Mesenchymal stem cell (in vitro differentiated cells and primary cell): ENCODE measurements at regions not wholly inside any gene's neighbourhood (a gene's known extent, or its start where the extent isn't known, plus 50 kb on each side); places are given as distances from the start of the nearest gene placed in this dataset.

ENCODE experiments used
- DNase-seq: peaks from one replicate; pipeline ENCODE4 v3.0.0-alpha.2; 2013
- H2AFZ ChIP-seq: one replicate; pipeline ENCODE4 v1.6.1; 2013; ENCODE audit warnings: low read depth, mild to moderate bottlenecking, control low read depth, inconsistent platforms, low read length, moderate library complexity
- H2AK5ac ChIP-seq: 2 replicates; pipeline ENCODE4 v1.6.1; 2013; ENCODE audit warnings: low read length, moderate library complexity, mild to moderate bottlenecking, inconsistent platforms; ENCODE audit not compliant: severe bottlenecking
- H2BK120ac ChIP-seq: one replicate; pipeline ENCODE4 v1.6.1; 2013; ENCODE audit warnings: low read depth, mild to moderate bottlenecking, inconsistent platforms, low read length, moderate library complexity
- H2BK12ac ChIP-seq, 2 experiments: one replicate each; pipeline ENCODE4 v1.6.1; 2013; ENCODE audit warnings: inconsistent platforms in 2 of 2, low read length in 2 of 2, mild to moderate bottlenecking in 2 of 2, moderate library complexity in 2 of 2, control low read depth in 1 of 2
- H2BK15ac ChIP-seq: one replicate; pipeline ENCODE4 v1.6.1; 2013; ENCODE audit warnings: mild to moderate bottlenecking, low read depth, inconsistent platforms; ENCODE audit not compliant: poor library complexity, severe bottlenecking
- H2BK5ac ChIP-seq: 2 replicates; pipeline ENCODE4 v1.6.1; 2013; ENCODE audit warnings: low read depth, mild to moderate bottlenecking, low read length, control low read depth, inconsistent platforms; ENCODE audit not compliant: poor library complexity, severe bottlenecking
- H3K14ac ChIP-seq, 2 experiments: one replicate each; pipeline ENCODE4 v1.6.1; 2013; ENCODE audit warnings: inconsistent platforms in 2 of 2, low read length in 2 of 2, control low read depth in 1 of 2, mild to moderate bottlenecking in 1 of 2, moderate library complexity in 1 of 2
- H3K18ac ChIP-seq, 2 experiments: one replicate each; pipeline ENCODE4 v1.6.1; 2013; ENCODE audit warnings: inconsistent platforms in 2 of 2, low read length in 2 of 2, control low read depth in 1 of 2, low read depth in 1 of 2, mild to moderate bottlenecking in 1 of 2
- H3K23ac ChIP-seq, 2 experiments: one replicate each; pipeline ENCODE4 v1.6.1; 2013; ENCODE audit warnings: inconsistent platforms in 2 of 2, low read length in 2 of 2, mild to moderate bottlenecking in 2 of 2, moderate library complexity in 2 of 2, control low read depth in 1 of 2
- H3K27ac ChIP-seq: 2 replicates; pipeline ENCODE4 v1.5.1; 2013; ENCODE audit warnings: mild to moderate bottlenecking, moderate library complexity, low read length, control low read depth, inconsistent platforms; ENCODE audit not compliant: poor library complexity, severe bottlenecking
- H3K27me3 ChIP-seq, 2 experiments: 2 replicates each; pipeline versions ENCODE4 v1.6.1 to v1.7.0; 2013; ENCODE audit warnings: low read length in 2 of 2, mild to moderate bottlenecking in 2 of 2, moderate library complexity in 2 of 2, control low read depth in 1 of 2, inconsistent platforms in 1 of 2; ENCODE audit not compliant: control insufficient read depth in 1 of 2, insufficient read depth in 1 of 2
- H3K36me3 ChIP-seq, 2 experiments: 2 replicates each; pipeline versions ENCODE4 v1.6.1 to v1.7.0; 2013; ENCODE audit warnings: low read length in 2 of 2, control low read depth in 1 of 2, inconsistent platforms in 1 of 2, low read depth in 1 of 2, mild to moderate bottlenecking in 1 of 2; ENCODE audit not compliant: insufficient read depth in 2 of 2, control insufficient read depth in 1 of 2
- H3K4ac ChIP-seq, 2 experiments: one replicate each; pipeline ENCODE4 v1.6.1; 2013; ENCODE audit warnings: inconsistent platforms in 2 of 2, low read length in 2 of 2, mild to moderate bottlenecking in 2 of 2, moderate library complexity in 2 of 2, control low read depth in 1 of 2, low read depth in 1 of 2
- H3K4me1 ChIP-seq: 2 replicates; pipeline ENCODE4 v1.6.1; 2013; ENCODE audit warnings: low read depth, low read length, control low read depth; ENCODE audit not compliant: control insufficient read depth, insufficient read depth
- H3K4me2 ChIP-seq: 2 replicates; pipeline ENCODE4 v1.6.1; 2013; ENCODE audit warnings: low read length, mild to moderate bottlenecking, inconsistent platforms; ENCODE audit not compliant: poor library complexity, severe bottlenecking
- H3K4me3 ChIP-seq, 2 experiments: 2 replicates each; pipeline versions ENCODE4 v1.5.1 to v1.7.0; 2013; ENCODE audit warnings: low read length in 2 of 2, mild to moderate bottlenecking in 2 of 2, control low read depth in 1 of 2, low read depth in 1 of 2; ENCODE audit not compliant: insufficient read depth in 1 of 2
- H3K79me1 ChIP-seq: replicated peaks from 2 replicates; pipeline ENCODE4 v1.6.1; 2013; ENCODE audit warnings: mild to moderate bottlenecking, control low read depth, low read length, inconsistent platforms; ENCODE audit not compliant: poor library complexity, severe bottlenecking
- H3K9ac ChIP-seq: 2 replicates; pipeline ENCODE4 v1.7.0; 2013; ENCODE audit warnings: mild to moderate bottlenecking, low read length, moderate library complexity
- H3K9me3 ChIP-seq: 2 replicates; pipeline ENCODE4 v1.7.0; 2013; ENCODE audit warnings: mild to moderate bottlenecking, low read length; ENCODE audit not compliant: control insufficient read depth
- H4K8ac ChIP-seq: one replicate; pipeline ENCODE4 v1.6.1; 2013; ENCODE audit warnings: inconsistent platforms, mild to moderate bottlenecking, low read length, moderate library complexity
- H4K91ac ChIP-seq: one replicate; pipeline ENCODE4 v1.6.1; 2013; ENCODE audit warnings: mild to moderate bottlenecking, low read length, inconsistent platforms
- WGBS: methylation state at CpG from one replicate; pipeline ENCODE4 v1.1.7; 2013; ENCODE audit warnings: mixed read lengths; 5-methylcytosine and 5-hydroxymethylcytosine counted together

DNA sequence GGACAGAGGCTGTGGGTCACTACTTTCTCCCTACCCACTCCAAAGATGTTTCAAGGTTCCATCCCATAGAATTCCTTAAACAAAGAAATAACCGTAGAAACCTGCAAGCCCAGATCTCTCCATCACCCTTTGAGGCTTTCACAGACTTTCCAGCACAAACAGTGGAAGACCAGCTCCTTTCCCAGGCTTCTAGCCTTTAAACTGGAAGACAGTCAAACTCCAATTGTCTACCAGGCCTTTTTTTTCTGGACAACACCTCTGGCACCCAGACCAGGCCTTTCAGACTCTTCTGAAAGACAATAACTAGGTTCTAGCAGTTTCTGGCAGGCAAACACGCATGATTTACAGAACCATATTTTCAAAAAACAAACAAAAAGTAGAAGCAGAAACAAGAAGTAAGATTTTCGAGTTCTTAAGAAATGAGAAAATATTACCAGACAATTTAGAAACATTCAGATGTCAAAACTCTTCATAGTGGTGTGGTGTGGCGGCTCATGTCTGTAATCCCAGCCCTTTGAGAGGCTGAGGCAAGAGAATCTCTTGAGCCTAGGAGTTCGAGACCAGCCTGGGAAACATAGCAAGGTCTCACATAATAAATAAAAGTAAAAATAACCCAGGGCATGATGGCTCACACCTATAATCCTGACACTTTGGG is 73.0 kb upstream of the EPCAM start:
- Histone ChIP-seq H3K4me2 (no peak overlapping the region), H2AK5ac (no peak overlapping the region), H3K9me3 (no peaks in the 10 kb centered on the region), H3K27ac (peak overlapping the region; percentile 76), H3K14ac (no peak overlapping the region), H3K18ac (no peak overlapping the region), H3K36me3 (no peaks in the 10 kb centered on the region), H4K91ac (no peak overlapping the region), H3K4me3 (no peak overlapping the region), H3K23ac (no peak overlapping the region), H3K27me3 (peaks cover 0 to 5% of the 10 kb centered on the region in 2 experiments), H3K79me1 (no peaks in the 10 kb centered on the region), H2BK5ac (no peak overlapping the region), H2BK120ac (no peak overlapping the region), H3K9ac (no peak overlapping the region), H4K8ac (no peak overlapping the region), H2BK15ac (no peak overlapping the region), H3K4ac (no peak overlapping the region), H3K4me1 (peaks cover 8% of the 10 kb centered on the region), H2BK12ac (no peak overlapping the region), H2AFZ (no peak overlapping the region)
- no peak for DNase-seq
- 93% methylated on average over 4 of the region's 5 CpGs for WGBS

DNA sequence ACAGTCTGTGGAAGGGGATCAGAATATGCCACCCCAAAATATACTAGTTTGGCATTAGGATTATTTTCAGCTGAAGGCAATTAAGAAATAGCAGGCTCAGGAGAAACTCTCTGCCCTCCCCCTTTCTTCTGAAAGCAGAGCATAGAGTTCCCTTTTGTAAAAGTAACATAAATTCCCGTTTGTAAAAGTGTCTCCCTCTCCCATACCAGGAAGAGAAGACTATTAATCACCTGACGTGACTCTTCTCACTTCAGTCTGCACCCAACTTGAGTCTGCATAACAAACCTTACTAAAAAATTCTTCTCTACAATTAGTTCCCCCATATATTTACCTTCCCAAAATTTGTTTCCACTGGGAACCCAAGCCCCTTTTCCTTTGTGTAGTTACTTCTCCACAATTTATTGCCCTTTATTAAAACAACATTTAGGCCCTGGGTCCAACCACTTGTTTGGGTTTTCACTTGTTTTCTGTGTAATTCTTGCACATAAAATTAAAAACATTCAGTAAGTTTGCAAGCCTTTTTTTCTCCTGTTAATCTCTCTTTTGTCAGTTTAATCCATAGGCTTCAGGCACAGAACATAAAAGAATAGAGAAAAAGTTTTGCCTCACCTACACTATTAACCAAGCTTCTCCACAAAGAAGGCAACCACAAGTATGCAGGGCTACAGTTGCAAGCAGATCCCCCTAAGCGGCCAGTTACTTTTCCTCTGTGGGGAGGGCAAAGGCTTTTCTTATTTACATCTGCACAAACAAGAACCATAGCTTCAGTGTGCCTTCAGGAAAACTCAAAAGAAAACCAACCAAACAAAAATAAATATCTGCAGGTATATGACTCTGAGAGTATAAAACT is 73.8 kb upstream of the EPCAM start:
- Histone ChIP-seq H2BK5ac (no peak overlapping the region), H3K23ac (no peak overlapping the region), H2BK15ac (no peak overlapping the region), H3K27me3 (no peaks in the 10 kb centered on the region), H2AFZ (no peak overlapping the region), H2AK5ac (no peak overlapping the region), H3K9me3 (no peaks in the 10 kb centered on the region), H3K27ac (peak overlapping the region; percentile 76), H2BK12ac (no peak overlapping the region), H4K91ac (no peak overlapping the region), H3K14ac (no peak overlapping the region), H3K4me1 (peaks cover 8% of the 10 kb centered on the region), H3K4me2 (no peak overlapping the region), H3K36me3 (no peaks in the 10 kb centered on the region), H3K79me1 (no peaks in the 10 kb centered on the region), H3K4me3 (no peak overlapping the region), H3K4ac (no peak overlapping the region), H4K8ac (no peak overlapping the region), H3K18ac (no peak overlapping the region), H2BK120ac (no peak overlapping the region), H3K9ac (no peak overlapping the region)
- 31% methylated on average over 3 of the region's 3 CpGs for WGBS
- no peak for DNase-seq

GRCh38 chr2:47293976-47294375 is 75.1 kb upstream of the EPCAM start:
- H3K18ac ChIP-seq, result no peak overlapping the region
- H3K23ac ChIP-seq, result no peak overlapping the region
- WGBS, result 99% methylated on average over 6 of the region's 6 CpGs
- no peak overlapping the region for H4K91ac ChIP-seq
- peak overlapping the region; percentile 80 for H2AK5ac ChIP-seq
- no peaks in the 10 kb centered on the region for H3K79me1 ChIP-seq
- peak overlapping the region in 1 of 2 experiments; percentile 87 for H2BK12ac ChIP-seq
- no peak overlapping the region for H2BK5ac ChIP-seq
- no peaks in the 10 kb centered on the region for H3K36me3 ChIP-seq
- no peaks in the 10 kb centered on the region for H3K27me3 ChIP-seq
- no peak overlapping the region for H3K4me2 ChIP-seq
- H2AFZ ChIP-seq, result no peak overlapping the region
- no peak overlapping the region for H3K4ac ChIP-seq
- H4K8ac ChIP-seq, result no peak overlapping the region
- peaks cover 7% of the 10 kb centered on the region for H3K4me1 ChIP-seq
- no peak overlapping the region for H3K4me3 ChIP-seq
- H2BK15ac ChIP-seq, result peak overlapping the region; percentile 26
- no peak for DNase-seq
- H3K9ac ChIP-seq, result no peak overlapping the region
- H3K27ac ChIP-seq, result no peak overlapping the region
- no peaks in the 10 kb centered on the region for H3K9me3 ChIP-seq
- H2BK120ac ChIP-seq, result no peak overlapping the region
- H3K14ac ChIP-seq, result no peak overlapping the region

DNA sequence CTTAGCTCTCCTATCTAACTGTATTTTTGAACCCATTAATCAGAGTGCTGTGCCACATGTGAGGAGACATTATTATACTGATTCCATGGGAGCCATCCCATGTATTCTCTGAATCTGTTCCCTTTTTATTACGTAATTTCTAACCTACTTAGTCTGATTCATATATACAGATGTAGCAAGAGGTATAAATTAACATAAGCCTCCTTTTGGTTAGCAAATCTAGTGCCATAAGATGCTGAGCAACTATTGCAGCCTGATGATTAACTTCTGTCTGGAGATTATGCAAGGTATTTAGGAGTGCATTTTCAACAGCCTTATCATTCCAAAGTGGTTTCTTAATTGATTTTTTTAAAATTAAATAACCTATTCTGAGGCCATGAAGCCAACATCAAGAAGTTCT is 80.2 kb upstream of the EPCAM start:
- Histone ChIP-seq H2BK120ac (no peak overlapping the region), H3K23ac (no peak overlapping the region), H3K4ac (no peak overlapping the region), H2AFZ (no peak overlapping the region), H2AK5ac (no peak overlapping the region), H3K79me1 (no peaks in the 10 kb centered on the region), H4K91ac (no peak overlapping the region), H3K4me3 (no peak overlapping the region), H2BK12ac (no peak overlapping the region), H3K9me3 (no peaks in the 10 kb centered on the region), H3K14ac (no peak overlapping the region), H4K8ac (no peak overlapping the region), H3K4me1 (peaks cover 3% of the 10 kb centered on the region), H3K36me3 (no peaks in the 10 kb centered on the region), H3K27ac (peak overlapping the region; percentile 86), H3K27me3 (no peaks in the 10 kb centered on the region), H2BK15ac (no peak overlapping the region), H3K4me2 (no peak overlapping the region), H3K18ac (no peak overlapping the region), H2BK5ac (no peak overlapping the region), H3K9ac (no peak overlapping the region)
- DNase-seq, result peak; percentile 85
- no CpG with 5 or more reads among the region's 1 CpG for WGBS
